ENCODE measurements at regions not wholly inside any gene's neighbourhood (a gene's known extent, or its start where the extent isn't known, plus 50 kb on each side); places are given as distances from the start of the nearest gene placed in this dataset.

- TF ChIP-seq ARID4B (CRISPR knock-in tag; IDR thresholded peaks at IDR 0.05; ENCODE audit: borderline replicate concordance) (no peak), ZBTB43 (CRISPR knock-in tag; IDR thresholded peaks at IDR 0.05) (no peak), ZNF512 (CRISPR knock-in tag; IDR thresholded peaks at IDR 0.05; ENCODE audit: borderline replicate concordance) (no peak), AFF4 (CRISPR knock-in tag; IDR thresholded peaks at IDR 0.05; ENCODE audit: borderline replicate concordance) (no peak), JUN (CRISPR knock-in tag; IDR thresholded peaks at IDR 0.05) (no peak), USF1 (CRISPR knock-in tag; IDR thresholded peaks at IDR 0.05) (no peak), RELA (CRISPR knock-in tag; IDR thresholded peaks at IDR 0.05; ENCODE audit: borderline replicate concordance) (no peak)
These were observed 173.3 kb upstream of the ERBB4 start (continued) for GRCh38 chr2:212711856-212712255.

- ATAC-seq (no peak), DNase-seq (ENCODE audit: low spot score) (no peak)
- no peaks in the 10 kb centered on the region for H3K36me3 Mint-ChIP-seq
These were observed 170.7 kb upstream of the ERBB4 start for GRCh38 chr2:212709280-212709679.

GRCh38 chr2:212708355-212708754 lies 169.8 kb upstream of the ERBB4 start:
- Mint-ChIP-seq H3K27ac (no peak overlapping the region), H3K9me3 (peaks cover 9% of the 10 kb centered on the region), H3K4me1 (peaks cover 11% of the 10 kb centered on the region), H3K36me3 (no peaks in the 10 kb centered on the region), H3K4me3 (no peak overlapping the region), H3K27me3 (ENCODE audit: low read depth) (no peaks in the 10 kb centered on the region)
- ATAC-seq (no peak), DNase-seq (ENCODE audit: low spot score) (no peak)
- ChIA-PET CTCF (no interaction called here), POLR2A (no interaction called here)
- TF ChIP-seq NFYB (CRISPR knock-in tag; conservative IDR thresholded peaks at IDR 0.05; ENCODE audit: low read depth) (no peak), MLX (CRISPR knock-in tag; IDR thresholded peaks at IDR 0.05) (no peak), PRDM15 (CRISPR knock-in tag; IDR thresholded peaks at IDR 0.05) (no peak), ZNF396 (CRISPR knock-in tag; IDR thresholded peaks at IDR 0.05; ENCODE audit: borderline replicate concordance) (no peak)

More at GRCh38 chr2:212709280-212709679, 170.7 kb upstream of the ERBB4 start:
- Mint-ChIP-seq H3K4me1 (peaks cover 11% of the 10 kb centered on the region), H3K9me3 (peaks cover 9% of the 10 kb centered on the region), H3K27me3 (ENCODE audit: low read depth) (no peaks in the 10 kb centered on the region; the same call in 1 of the 2 replicates), H3K27ac (no peak overlapping the region), H3K4me3 (no peak overlapping the region)
- ChIA-PET CTCF (no interaction called here), POLR2A (no interaction called here)
- no peak for TF ChIP-seq NR2C2 (CRISPR knock-in tag; IDR thresholded peaks at IDR 0.05)
- no peak for TF ChIP-seq MYBL2 (CRISPR knock-in tag; IDR thresholded peaks at IDR 0.05)
- no peak for TF ChIP-seq NR1H2 (CRISPR knock-in tag; IDR thresholded peaks at IDR 0.05)
- TF ChIP-seq FOXK1 (CRISPR knock-in tag; IDR thresholded peaks at IDR 0.05): no peak
- TF ChIP-seq HMGA2 (CRISPR knock-in tag; IDR thresholded peaks at IDR 0.05): no peak
- TF ChIP-seq ATF3 (CRISPR knock-in tag; conservative IDR thresholded peaks at IDR 0.05): no peak
- no peak for TF ChIP-seq ZNF121 (CRISPR knock-in tag; IDR thresholded peaks at IDR 0.05)
